ENCODE measurements at regions not wholly inside any gene's neighbourhood (a gene's known extent, or its start where the extent isn't known, plus 50 kb on each side); places are given as distances from the start of the nearest gene placed in this dataset.
"Not testable (repeated sequence)": the region's sequence is repeated elsewhere in the genome, so short reads cannot be mapped to it uniquely, and the experiment has no call there.

DNA sequence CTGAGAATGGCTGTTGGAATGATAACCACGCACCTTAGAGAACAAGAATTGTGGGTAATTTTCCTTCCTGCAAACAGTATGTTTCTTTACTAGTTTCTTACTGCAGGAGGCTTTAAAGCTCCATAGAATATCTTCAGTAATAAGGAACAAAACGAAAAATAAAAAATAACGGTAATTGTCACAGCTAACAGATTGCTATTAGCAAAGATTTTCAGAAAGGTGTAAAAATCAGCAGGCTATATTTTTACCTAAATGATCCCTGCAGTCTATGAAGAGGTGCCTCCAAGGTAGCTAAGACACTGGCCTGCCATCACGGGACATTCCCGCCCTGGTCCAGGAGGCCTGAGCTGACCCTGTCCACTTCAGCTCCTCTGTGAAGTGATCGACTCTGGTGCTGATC lies 127.6 kb upstream of the KCNJ18 start:
- H3K27me3 ChIP-seq (replicated peaks in 1 of 4; ENCODE audit: control insufficient read depth in 3 of 4, extremely low read depth in 1 of 4, insufficient read depth in 3 of 4, low read length in 3 of 4); H3K79me1 ChIP-seq (ENCODE audit: low read depth, low read length); H3K79me2 ChIP-seq (ENCODE audit: control insufficient read depth in 1 of 2, insufficient read depth in 2 of 2, low read length in 2 of 2); H3K9ac ChIP-seq (replicated peaks in 1 of 4; ENCODE audit: extremely low read depth in 1 of 4, low read depth in 3 of 4, low read length in 3 of 4); DNase-seq (ENCODE audit: low read depth in 1 of 2, low spot score in 2 of 2); H3K36me3 ChIP-seq (ENCODE audit: control insufficient read depth in 2 of 4, insufficient read depth in 4 of 4, low read length in 3 of 4); H3K4ac ChIP-seq (replicated peaks; ENCODE audit: insufficient read length, low read depth, low read length); H3K4me2 ChIP-seq (ENCODE audit: insufficient read depth in 1 of 2, low read depth in 2 of 2, low read length in 2 of 2); H3K23ac ChIP-seq (ENCODE audit: insufficient read length); H2AFZ ChIP-seq (ENCODE audit: low read length); H3K18ac ChIP-seq (ENCODE audit: extremely low read depth, low read length); H3K56ac ChIP-seq (replicated peaks; ENCODE audit: insufficient read length, low read depth, low read length); H2BK20ac ChIP-seq (ENCODE audit: low read length); H4K8ac ChIP-seq (ENCODE audit: extremely low read depth, insufficient read depth, low read length); H3K4me3 ChIP-seq (ENCODE audit: extremely low read depth in 1 of 4, insufficient read depth in 2 of 4, low read depth in 3 of 4, low read length in 4 of 4); H2BK120ac ChIP-seq (replicated peaks; ENCODE audit: low read depth, low read length); H4K91ac ChIP-seq (replicated peaks; ENCODE audit: insufficient read length, low read length); H3K4me1 ChIP-seq (replicated peaks in 1 of 4; ENCODE audit: control insufficient read depth in 3 of 4, insufficient read depth in 4 of 4, low read length in 3 of 4); H2AK5ac ChIP-seq (ENCODE audit: low read depth, low read length); POLR2A ChIA-PET (ENCODE audit: partially characterized antibody); H4K20me1 ChIP-seq (replicated peaks in 1 of 2; ENCODE audit: control insufficient read depth in 1 of 2, insufficient read depth in 2 of 2, low read length in 2 of 2); H3K14ac ChIP-seq (ENCODE audit: insufficient read length); H2BK15ac ChIP-seq (ENCODE audit: low read length); H2BK12ac ChIP-seq (ENCODE audit: low read depth, low read length); FAIRE-seq; H3K23me2 ChIP-seq (ENCODE audit: low read depth, low read length); H4K5ac ChIP-seq (ENCODE audit: insufficient read length, low read depth, low read length); H3K27ac ChIP-seq (ENCODE audit: low read depth, low read length); CTCF ChIA-PET (ENCODE audit: partially characterized antibody); H2BK5ac ChIP-seq (ENCODE audit: low read depth, low read length): not testable (repeated sequence)
- H3K9me3 ChIP-seq (ENCODE audit: insufficient read depth in 2 of 2, low read depth in 1 of 2, low read length in 1 of 2) = peaks cover 24 to 30% of the 10 kb centered on the region in 2 experiments
- 77% methylated on average over 6 of the region's 6 CpGs; no CpG with 5 or more reads in 1 of the 2 experiments for WGBS, 2 experiments (ENCODE audit: extremely low coverage in 1 of 2, insufficient coverage in 1 of 2, insufficient read length in 1 of 2, insufficient replicate concordance in 2 of 2, low coverage in 1 of 2, low lambda C conversion rate in 2 of 2, missing lambda C conversion rate in 1 of 2)

DNA sequence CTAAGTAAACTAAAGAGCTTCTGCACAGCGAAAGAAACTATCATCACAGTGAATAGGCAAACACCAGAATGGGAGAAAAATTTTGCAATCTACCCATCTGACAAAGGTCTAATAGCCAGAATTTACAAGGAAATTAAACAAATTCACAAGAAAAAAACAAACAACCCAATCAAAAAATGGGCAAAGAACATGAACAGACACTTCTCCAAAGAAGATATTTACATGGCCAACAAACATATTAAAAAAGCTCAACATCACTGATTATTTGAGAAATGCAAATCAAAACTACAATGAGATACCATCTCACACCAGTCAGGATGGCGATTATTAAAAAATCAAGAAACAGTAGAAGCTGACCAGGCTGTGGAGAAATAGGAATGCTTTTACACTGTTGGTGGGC lies 121.9 kb upstream of the KCNJ18 start:
- H3K4me2 ChIP-seq (ENCODE audit: insufficient read depth in 1 of 2, low read depth in 2 of 2, low read length in 2 of 2); H3K23ac ChIP-seq (ENCODE audit: insufficient read length); H3K27me3 ChIP-seq (replicated peaks in 1 of 4; ENCODE audit: control insufficient read depth in 3 of 4, extremely low read depth in 1 of 4, insufficient read depth in 3 of 4, low read length in 3 of 4); H3K4ac ChIP-seq (replicated peaks; ENCODE audit: insufficient read length, low read depth, low read length); H3K18ac ChIP-seq (ENCODE audit: extremely low read depth, low read length); H2BK12ac ChIP-seq (ENCODE audit: low read depth, low read length); H2BK20ac ChIP-seq (ENCODE audit: low read length); POLR2A ChIA-PET (ENCODE audit: partially characterized antibody); H3K56ac ChIP-seq (replicated peaks; ENCODE audit: insufficient read length, low read depth, low read length); H2BK15ac ChIP-seq (ENCODE audit: low read length); H3K79me1 ChIP-seq (ENCODE audit: low read depth, low read length); H3K4me1 ChIP-seq (replicated peaks in 1 of 4; ENCODE audit: control insufficient read depth in 3 of 4, insufficient read depth in 4 of 4, low read length in 3 of 4); DNase-seq (ENCODE audit: low read depth in 1 of 2, low spot score in 2 of 2); H3K79me2 ChIP-seq (ENCODE audit: control insufficient read depth in 1 of 2, insufficient read depth in 2 of 2, low read length in 2 of 2); H2BK5ac ChIP-seq (ENCODE audit: low read depth, low read length); H3K9ac ChIP-seq (replicated peaks in 1 of 4; ENCODE audit: extremely low read depth in 1 of 4, low read depth in 3 of 4, low read length in 3 of 4); H3K23me2 ChIP-seq (ENCODE audit: low read depth, low read length); H4K5ac ChIP-seq (ENCODE audit: insufficient read length, low read depth, low read length); H2AK5ac ChIP-seq (ENCODE audit: low read depth, low read length); H4K91ac ChIP-seq (replicated peaks; ENCODE audit: insufficient read length, low read length); H2AFZ ChIP-seq (ENCODE audit: low read length); FAIRE-seq; H2BK120ac ChIP-seq (replicated peaks; ENCODE audit: low read depth, low read length); H3K4me3 ChIP-seq (ENCODE audit: extremely low read depth in 1 of 4, insufficient read depth in 2 of 4, low read depth in 3 of 4, low read length in 4 of 4); CTCF ChIA-PET (ENCODE audit: partially characterized antibody); H3K14ac ChIP-seq (ENCODE audit: insufficient read length); H3K36me3 ChIP-seq (ENCODE audit: control insufficient read depth in 2 of 4, insufficient read depth in 4 of 4, low read length in 3 of 4); H4K20me1 ChIP-seq (replicated peaks in 1 of 2; ENCODE audit: control insufficient read depth in 1 of 2, insufficient read depth in 2 of 2, low read length in 2 of 2); H3K27ac ChIP-seq (ENCODE audit: low read depth, low read length); H4K8ac ChIP-seq (ENCODE audit: extremely low read depth, insufficient read depth, low read length): not testable (repeated sequence)
- WGBS, 2 experiments (ENCODE audit: extremely low coverage in 1 of 2, insufficient coverage in 1 of 2, insufficient read length in 1 of 2, insufficient replicate concordance in 2 of 2, low coverage in 1 of 2, low lambda C conversion rate in 2 of 2, missing lambda C conversion rate in 1 of 2) = 61% methylated on average over 2 of the region's 2 CpGs; no CpG with 5 or more reads in 1 of the 2 experiments
- H3K9me3 ChIP-seq (ENCODE audit: insufficient read depth in 2 of 2, low read depth in 1 of 2, low read length in 1 of 2) = peaks cover 21 to 36% of the 10 kb centered on the region in 2 experiments
